ENCODE measurements at regions not wholly inside any gene's neighbourhood (a gene's known extent, or its start where the extent isn't known, plus 50 kb on each side); places are given as distances from the start of the nearest gene placed in this dataset.
"Not testable (repeated sequence)": the region's sequence is repeated elsewhere in the genome, so short reads cannot be mapped to it uniquely, and the experiment has no call there.

DNA sequence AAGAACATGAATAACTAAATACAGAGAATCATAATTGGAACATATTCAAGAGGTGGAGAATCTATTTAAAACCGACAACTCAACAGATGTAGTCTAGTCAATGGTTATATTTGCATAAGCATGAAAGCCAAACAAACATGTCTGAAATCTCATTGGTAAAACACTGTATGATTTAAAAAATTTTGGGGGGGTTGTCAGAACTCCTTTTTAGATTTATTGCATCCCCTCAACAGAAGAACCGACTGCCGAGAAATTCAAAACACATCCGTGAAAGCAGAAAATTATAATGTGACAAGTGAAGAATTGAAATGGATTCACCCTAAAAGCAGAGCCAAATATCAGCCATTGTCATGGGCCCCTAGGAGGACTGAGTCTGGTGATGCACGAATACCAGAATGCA, 633.4 kb upstream of the KCNMB2 start:
- no peak for DNase-seq (ENCODE audit: low spot score)

DNA sequence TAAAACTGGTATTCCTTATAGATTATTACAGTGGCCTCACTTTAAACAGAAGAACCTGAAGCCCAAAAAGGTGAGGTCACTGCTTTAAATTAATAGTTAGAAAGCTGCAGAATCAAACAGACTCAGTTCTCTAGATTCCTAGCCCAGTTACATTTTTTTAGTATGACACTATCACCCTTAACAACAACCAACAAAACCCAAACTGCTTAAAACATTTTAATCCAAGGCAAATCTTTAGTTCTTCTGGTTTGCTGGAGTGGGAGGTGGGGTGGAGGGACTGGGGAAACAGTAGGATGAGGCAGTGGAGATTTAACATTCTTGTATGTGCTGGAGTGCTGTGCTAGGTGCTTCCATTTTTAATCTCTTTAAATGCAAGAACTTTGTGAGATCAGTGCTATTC, 631.6 kb upstream of the KCNMB2 start:
- no peak for DNase-seq (ENCODE audit: low spot score)

DNA sequence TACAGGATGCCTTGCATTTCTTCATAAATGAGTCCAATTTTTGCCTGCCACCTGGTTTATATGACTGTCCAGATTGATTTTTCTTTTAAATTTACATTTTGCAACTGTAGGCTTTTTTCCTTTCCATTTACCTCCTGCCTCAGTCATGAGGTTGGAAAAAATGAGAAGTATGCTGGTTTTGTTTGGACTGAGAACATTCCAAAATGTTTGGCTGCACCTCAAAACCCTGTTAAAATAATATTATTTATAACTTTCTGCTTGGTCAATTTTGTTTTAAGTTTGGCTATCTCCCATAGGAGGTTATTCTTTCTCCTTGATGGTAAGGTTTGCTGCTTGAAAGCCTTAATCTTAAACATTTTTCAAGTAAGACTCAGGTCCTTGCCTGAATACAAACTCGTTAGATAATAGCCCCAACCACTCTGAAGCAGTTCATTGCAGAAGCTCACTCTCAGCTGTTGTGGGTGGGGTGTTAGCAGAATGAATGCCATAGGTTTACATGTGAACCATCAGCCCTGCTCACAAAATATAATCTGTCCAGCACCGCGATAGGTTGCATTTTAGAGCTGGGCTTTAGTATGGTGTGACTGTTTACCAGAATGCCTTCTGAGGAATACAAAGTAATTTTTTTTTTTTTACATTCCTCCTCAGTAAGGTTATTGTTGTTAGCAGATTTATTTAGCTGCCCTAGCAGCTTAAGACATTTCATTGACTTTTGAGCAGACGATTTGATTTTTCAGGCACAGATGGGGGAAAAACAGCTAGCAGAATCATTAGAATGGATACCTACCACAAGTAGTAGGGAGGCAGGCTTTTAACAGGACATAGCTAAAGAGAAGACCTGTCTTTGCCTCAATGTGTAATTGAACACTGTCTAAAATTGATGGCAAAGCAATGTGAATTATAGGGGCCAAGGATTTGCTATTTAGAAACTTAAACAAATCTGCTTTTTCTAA, 630.8 kb upstream of the KCNMB2 start:
- DNase-seq (ENCODE audit: low spot score): no peak

DNA sequence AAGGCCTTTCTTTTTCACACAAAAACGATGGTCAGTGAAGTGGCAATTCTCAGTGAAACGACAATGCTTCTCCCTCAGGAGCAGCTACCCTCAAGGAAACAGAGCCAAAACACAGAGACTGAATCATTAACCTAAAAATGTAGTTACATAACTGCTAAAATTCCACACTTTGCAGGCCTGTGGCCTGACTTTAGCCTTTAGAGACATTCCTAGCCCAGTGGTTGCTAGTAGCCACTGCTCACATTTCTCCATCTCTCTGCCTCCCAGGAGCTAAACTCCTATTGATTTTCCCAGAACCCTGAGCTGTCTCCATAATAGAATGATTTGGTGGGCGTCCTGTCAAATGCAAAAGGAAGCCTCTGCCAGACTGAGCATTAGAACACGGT, 630.1 kb upstream of the KCNMB2 start:
- DNase-seq (ENCODE audit: low spot score): no peak

DNA sequence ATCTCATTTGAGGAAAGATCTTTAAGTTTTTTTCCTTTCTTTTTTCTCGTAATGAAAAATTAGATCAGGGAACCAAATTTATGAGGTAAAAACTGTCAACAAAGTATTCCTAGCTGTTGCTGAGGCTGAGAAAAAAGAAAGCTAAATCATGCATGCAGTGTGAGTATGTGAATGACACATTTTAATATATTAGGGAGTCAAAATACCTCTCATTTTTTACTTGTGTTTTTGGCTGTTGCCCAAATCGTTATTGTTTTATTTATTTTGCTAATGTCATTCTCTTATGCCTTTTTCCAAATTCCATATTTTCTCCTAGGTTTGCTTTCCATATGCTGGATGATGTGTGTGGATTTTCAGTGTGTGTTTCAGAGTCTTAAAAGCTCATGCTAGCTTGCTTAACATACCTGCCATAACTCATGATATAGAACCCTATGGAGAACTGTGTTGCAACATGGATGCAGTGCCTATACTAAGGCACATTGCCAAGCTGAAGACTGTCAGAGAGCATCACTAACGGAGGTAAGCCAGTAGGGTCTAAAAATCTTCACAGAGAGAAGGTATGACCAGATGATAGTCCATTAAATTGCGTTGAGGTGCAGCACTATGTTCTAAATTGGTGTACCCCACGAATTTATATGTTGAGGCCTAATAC, 629.5 kb upstream of the KCNMB2 start:
- DNase-seq (ENCODE audit: low spot score): no peak

DNA sequence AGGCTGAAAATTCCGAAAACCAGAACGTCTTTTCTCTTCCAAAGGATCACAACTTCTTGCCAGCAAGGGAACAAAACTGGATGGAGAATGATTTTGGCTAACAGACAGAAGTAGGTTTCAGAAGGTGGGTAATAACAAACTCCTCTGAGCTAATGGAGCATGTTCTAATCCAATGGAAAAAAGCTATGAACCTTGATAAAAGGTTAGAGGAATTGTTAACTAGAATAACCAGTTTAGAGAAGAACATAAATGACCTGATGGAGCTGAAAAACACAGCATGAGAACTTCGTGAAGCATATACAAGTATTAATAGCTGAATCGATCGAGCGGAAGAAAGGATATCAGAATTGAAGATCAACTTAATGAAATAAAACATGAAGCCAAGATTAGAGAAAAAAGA, 626.7 kb upstream of the KCNMB2 start:
- DNase-seq (ENCODE audit: low spot score): not testable (repeated sequence)

DNA sequence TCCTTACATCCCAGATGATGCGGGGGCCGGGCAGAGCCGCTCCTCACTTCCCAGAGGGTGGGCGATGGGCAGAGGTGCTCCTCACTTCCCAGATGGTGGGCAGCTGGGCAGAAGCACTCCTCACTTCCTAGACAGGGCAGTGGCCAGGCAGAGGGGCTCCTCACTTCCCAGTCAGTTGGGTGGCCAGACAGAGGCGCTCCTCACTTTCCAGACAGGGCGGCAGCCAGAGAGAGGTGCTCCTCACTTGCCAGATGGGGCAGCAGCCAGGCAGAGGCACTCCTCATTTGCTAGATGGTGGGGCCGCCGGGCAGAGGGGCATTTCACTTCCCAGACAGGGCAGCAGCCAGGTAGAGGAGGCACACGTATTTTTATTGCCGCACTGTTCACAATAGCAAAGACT, 622.0 kb upstream of the KCNMB2 start:
- DNase-seq (ENCODE audit: low spot score): no peak

DNA sequence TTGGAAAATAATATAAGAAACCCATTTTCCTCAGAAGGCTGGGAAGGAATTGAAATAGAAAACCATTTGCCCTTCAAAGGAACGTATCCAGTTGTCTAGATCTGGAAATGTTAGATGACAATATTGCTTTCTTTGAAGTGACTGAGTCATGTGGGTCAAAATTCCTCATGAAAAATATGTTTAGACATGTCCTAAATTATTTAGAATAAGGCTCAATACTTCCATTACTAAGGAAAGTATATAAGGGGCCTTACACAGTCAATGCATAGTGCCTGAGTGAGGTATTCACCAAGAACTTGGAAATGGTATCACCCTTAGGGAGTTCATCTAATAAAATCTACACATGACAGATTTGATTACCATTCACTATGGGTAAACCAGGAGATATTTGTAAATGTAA, 619.8 kb upstream of the KCNMB2 start:
- DNase-seq (ENCODE audit: low spot score): no peak

DNA sequence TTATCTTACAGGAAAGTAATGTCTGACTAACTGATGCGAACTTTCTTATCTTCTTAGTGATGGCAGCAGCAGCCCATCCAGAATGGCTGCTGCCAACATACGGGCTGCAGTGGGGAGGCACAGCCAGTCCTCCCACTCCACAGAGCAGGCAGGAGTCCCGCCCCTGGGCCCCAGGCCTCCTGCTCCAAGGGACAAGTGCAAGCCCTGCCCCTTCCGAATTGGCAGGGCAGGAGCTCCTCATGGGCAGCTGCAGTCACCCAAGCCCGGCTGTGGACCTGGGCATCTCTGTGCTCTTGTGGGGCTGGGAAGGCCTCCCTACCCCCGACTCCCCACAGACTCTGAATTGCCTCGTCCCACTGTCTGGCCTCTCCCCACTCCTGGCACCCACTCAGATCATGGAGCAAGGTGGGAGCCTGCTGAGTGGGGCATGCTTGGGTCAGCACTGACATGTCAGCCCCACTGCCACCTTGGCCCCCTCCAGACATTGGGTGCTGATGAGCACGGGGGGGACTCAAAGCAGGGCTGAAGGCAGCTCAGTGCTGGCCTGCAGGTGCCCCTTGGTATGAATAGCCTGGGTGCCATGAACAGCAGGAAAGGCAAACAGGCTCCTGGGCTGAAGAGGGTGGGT, 618.9 kb upstream of the KCNMB2 start:
- DNase-seq (ENCODE audit: low spot score): no peak

DNA sequence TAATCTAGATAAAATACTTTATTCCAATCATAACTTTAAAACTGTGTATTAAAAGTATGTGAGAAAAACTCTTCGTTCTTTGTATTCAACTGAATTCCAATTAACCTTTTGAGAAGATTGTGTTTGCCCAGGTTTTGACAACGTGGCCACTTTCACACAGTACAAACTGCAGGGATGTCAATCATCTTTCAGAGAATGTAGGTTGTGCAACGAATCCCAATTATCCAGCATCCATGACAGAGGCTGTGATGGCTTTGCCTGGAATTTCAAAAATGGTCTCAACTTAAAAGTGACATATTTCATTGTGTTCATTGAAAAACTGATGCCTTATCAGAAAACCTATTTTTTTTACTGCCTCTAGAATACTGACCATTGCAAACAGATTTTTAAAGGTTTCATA, 615.1 kb upstream of the KCNMB2 start:
- DNase-seq (ENCODE audit: low spot score): no peak

DNA sequence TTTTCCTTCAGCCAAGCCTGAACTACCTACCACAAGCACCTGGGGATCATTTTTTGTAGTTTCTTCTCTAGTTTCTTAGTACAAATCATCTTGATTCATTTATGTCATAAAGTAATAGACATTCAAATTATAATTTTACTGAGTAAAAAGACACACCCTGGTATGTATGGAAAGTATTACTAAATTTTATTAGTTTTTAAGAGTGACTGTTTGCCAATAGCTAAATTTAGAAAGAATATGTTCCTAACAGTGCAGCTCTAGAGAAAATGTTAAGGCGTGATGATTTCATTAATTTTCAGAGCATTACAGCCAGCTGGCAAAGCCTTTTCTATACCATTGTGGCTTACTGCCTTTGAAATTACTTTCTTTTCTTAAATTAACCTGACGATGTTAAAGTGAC, 612.0 kb upstream of the KCNMB2 start:
- no peak for DNase-seq (ENCODE audit: low spot score)

DNA sequence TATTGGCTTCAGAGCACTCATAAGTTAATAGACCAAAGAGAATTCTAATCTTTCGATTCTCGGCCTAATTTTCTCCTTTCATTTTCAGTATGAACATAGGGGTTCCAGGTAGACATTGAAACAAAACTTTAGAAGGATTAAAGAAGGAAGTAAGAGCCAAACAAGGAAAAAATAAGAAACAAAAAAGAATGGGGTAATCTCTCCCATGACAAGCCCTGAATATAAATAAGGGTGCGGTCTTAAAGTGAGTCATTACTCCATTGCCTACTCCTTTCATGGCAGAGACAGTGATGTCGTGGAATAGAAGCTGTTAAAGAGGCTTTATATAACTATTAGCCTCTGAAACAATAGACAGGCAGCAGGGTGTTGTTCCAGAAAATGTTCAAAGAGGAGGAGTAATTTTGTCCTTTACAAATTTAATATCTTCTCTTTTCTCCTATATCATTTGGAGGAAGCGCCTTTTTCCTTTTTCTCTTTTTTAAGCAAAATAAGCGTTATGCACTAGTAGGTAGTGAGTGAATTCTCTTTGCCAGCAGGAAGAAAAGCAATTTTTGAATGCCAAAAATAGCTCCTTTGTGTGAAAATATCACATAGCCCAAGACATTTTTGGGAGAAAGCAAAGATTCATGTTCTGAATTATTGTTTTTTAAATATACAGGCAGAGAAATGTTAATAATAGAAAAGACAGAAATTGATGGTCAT, 607.9 kb upstream of the KCNMB2 start:
- no peak for DNase-seq (ENCODE audit: low spot score)

DNA sequence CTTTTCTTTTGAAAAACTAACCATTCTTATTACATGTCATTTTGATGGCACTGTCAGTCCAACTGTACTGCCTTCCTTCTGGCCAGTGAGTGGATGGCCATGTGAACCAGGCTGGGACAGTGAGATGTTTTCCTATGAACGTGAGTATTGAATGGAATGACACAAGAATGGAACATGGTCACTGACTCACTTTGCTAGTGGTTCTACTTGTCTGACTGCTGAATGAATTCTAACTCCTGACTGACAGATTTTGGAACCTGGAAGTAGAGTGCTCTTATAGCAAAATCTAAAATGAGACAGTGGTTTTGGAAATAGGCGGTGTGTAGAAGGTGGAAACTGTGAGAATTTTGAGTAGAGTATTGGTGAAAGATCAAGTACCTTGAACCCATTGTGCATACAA, 606.9 kb upstream of the KCNMB2 start:
- DNase-seq (ENCODE audit: low spot score): no peak

DNA sequence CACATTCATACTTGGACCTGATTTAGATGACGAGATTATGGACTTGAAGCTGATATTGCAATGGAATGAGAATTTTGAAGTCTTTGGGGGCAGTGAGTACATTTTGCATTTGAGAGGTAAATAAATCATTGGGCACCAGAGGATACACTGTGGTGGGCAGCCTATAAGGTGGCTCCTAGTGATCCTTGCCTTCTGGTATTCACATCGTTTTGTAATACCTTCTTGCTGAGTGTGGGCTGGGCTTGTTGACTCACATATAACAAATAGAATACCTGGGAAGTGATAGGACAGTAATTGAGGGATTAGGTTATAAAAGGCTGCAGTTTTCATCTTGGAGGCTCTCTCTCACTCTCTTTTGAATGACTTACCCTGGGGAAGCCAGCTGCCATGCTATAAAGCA, 605.5 kb upstream of the KCNMB2 start:
- no peak for DNase-seq (ENCODE audit: low spot score)

DNA sequence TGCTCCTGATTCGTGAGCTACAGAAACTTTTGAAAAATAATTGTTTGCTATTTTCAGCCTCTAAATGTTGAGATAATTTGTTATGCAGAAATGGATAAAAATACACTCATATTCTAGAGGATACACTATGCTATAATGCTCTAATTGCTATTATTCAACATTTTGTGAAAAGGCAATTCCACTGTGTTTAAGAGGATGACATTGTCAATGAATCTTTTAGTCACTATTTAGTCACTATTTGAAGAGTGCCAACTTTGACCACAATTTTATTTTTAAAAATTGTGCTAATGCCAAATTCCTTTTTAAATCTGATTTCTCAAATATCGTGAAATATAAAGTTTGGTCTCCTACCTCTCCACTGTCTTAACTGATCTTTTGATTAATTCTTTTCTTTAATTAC, 604.9 kb upstream of the KCNMB2 start:
- no peak for DNase-seq (ENCODE audit: low spot score)

DNA sequence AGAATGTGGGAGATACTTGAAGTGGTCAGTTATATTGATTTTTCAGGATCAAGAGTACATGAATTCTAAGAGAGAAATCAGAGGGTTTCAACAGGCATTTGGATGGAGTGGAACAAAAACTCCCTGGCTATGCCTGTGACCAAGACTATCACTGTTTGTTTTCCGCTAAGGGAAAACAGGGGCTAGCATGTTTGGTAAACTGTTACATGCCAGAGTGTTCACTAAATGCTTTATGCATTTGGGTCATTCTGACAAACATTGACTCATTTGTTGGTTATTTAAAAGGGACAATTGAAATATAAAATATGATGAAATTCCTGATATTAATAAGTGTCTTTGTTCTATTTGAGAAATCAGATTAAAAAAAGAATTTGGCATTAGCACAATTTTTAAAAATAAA, 603.9 kb upstream of the KCNMB2 start:
- no peak for DNase-seq (ENCODE audit: low spot score)

DNA sequence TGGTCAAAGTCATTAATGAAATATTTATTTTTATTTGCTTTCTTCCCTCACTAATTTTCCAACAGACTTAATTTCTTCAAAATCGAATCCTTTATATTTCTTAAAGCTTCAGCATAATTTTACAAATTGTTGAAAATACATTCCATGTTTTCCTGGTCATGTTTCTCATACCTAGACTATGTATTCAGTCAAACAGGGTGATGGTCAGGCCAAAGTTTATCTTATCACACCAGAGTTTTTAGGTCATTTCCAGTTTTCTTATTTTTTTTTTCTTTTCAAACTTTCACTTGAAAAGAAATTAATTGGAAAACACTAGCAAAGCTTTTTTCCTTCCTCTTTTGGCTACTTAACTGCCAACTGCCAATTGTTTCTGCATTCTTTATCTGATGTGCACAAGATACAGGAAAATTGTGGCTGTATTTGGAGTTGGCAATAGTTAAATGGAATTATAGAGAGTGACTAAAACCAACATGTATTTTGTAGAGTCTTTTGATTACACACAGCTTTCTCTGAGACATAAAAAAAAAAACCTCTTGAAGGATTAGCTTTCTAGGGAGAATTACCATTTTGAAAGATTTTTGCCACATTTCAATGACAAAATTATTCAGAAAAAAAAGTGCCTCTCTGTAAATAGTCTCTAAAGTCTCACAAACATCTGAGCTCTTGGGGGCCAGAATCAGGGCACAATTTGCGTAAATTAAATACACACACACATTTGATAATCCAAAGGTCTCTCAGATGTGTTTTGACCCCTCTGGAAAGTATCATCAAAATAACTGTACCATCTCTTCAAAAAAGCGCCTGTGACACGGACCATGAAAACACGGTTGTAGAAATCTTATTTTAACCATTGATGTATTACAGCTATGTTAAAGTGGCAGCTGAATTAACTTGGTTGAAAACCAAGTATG, 603.2 kb upstream of the KCNMB2 start:
- no peak for DNase-seq (ENCODE audit: low spot score)

DNA sequence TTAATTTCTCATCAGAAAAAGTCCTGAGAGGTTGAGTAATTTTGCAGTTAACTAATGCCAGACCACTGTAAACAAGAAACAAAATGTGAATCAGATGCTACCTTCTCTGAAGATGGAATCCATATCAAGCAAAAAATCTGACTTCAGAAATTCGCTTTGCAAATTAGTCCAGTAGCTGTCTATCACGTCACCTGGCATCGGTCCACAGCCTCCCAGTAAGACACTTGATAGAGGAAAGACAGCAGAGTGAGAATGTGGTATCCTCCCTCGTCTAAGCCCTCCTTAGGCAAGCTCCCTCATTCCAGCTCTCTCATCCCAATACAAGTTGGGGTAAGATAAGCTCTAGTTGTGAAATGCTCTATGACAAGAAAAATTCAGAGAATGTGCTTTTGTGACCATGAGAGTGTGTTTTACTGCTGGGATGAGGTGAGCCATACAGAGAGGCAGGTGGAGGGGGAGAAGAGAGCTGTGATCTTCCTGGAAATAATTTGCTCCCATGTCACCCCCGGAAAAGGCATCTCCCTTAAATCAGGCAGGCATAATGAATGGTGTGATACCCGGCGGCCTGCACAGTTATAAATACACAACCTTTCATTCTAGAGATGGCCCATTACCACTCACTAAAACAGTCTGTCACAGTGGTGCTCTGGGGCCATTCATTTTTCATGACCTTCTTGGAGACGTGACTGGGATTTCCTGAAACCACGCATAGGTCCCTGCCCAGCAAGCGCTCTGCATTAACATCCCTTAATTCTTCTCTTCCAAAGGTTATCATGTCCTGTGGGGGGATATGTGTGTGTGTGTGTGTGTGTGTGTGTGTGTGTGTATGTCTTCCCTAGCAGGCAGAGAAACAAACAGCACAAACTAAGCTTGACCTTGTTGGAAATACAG, 602.0 kb upstream of the KCNMB2 start:
- no peak for DNase-seq (ENCODE audit: low spot score)

DNA sequence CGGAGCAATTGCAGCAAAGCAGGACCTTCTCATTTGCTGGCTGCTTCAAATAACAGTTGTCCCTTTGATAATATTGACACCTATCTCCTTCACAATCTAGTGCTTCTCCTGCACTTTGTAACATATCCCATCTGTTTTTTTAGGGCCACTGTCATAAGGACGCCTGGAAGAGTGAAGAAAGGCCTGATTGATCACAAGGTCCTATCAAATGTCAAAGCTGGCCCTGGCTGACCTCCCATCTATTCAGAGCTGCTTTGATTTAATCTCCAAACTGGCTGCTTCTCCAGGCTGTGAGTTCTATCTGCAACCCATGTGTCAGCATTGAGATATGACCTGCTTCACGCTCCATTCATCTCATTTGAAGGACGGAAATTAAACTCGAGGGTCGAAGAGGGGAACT, 601.2 kb upstream of the KCNMB2 start:
- DNase-seq (ENCODE audit: low spot score): no peak

DNA sequence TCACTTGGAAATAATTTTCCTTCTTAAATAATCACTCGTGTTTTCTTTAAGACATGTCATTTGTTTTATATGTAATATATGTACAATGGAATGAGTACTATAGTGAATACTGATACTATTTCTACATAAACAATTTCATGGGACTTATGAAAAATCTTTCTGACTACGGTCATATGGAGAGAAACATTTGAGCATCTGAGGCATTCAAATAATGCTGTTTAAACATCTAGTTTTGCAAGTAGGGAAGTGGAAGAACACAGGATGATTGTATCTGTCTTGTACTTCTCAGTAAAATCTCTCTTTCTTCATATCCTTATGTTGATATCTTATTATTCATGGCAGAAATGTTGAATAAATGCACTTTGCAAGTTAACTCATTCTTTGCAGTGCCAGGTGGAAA, 599.5 kb upstream of the KCNMB2 start:
- DNase-seq (ENCODE audit: low spot score): no peak

DNA sequence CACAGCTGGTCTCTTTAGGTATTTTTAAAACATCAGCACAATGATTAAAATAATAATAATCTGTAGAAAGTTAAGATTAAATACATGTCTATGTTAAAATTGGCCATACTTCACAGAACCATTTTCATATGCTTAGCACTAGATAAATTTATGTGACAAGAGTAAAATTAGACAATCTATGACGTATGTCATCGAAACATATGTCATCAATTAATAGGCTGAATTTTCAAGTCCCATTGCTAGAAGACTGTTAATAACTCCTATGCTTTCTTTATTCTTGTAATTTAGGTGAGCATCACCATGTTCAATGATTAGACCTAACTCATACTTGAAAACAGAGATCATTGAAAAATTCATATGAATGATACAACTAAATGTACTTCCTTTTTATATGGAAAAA, 593.3 kb upstream of the KCNMB2 start:
- no peak for DNase-seq (ENCODE audit: low spot score)
